H1 (cell line): ENCODE measurements at regions not wholly inside any gene's neighbourhood (a gene's known extent, or its start where the extent isn't known, plus 50 kb on each side); places are given as distances from the start of the nearest gene placed in this dataset.

Source experiments
- ATF2 ChIP-seq: IDR thresholded peaks from 2 replicates; pipeline ENCODE4 v1.6.1; 2012; ENCODE audit warnings: low read length, inconsistent platforms
- CHD2 ChIP-seq: IDR thresholded peaks from 2 replicates; pipeline ENCODE4 v1.6.1; 2012; ENCODE audit warnings: low read length, improper control_type of control experiment
- E2F6 ChIP-seq: IDR thresholded peaks from 2 replicates; pipeline ENCODE4 v1.6.1; 2012; ENCODE audit warnings: inconsistent platforms
- GTF2F1 ChIP-seq: IDR thresholded peaks from 2 replicates; pipeline ENCODE4 v1.6.1; 2012; ENCODE audit warnings: low read depth, low read length, improper control_type of control experiment, borderline replicate concordance
- ZNF274 ChIP-seq: IDR thresholded peaks from 2 replicates; pipeline ENCODE4 v1.7.0; 2012; ENCODE audit warnings: low read length, borderline replicate concordance; ENCODE audit errors: extremely low read depth

- TF ChIP-seq E2F6 = no peak
- TF ChIP-seq ATF2 = no peak
- TF ChIP-seq CHD2 = no peak
- TF ChIP-seq ZNF274 = no peak
- no peak for TF ChIP-seq GTF2F1
These were observed 50.5 kb upstream of the RAP1B start (continued) for GRCh38 chr12:68559984-68560850.
